ENCODE measurements at regions not wholly inside any gene's neighbourhood (a gene's known extent, or its start where the extent isn't known, plus 50 kb on each side); places are given as distances from the start of the nearest gene placed in this dataset.

- TF ChIP-seq CTCF (IDR thresholded peaks at IDR 0.05) = no peak
- no peak for TF ChIP-seq POLR2A (IDR thresholded peaks at IDR 0.05)
- no peak for TF ChIP-seq POLR2AphosphoS5 (IDR thresholded peaks at IDR 0.05)
Measured at GRCh38 chr3:5583920-5584319, 396.4 kb downstream of the EDEM1 start.

Measured in prostate gland (tissue), 2 donors.